ENCODE measurements at regions not wholly inside any gene's neighbourhood (a gene's known extent, or its start where the extent isn't known, plus 50 kb on each side); places are given as distances from the start of the nearest gene placed in this dataset.

DNA sequence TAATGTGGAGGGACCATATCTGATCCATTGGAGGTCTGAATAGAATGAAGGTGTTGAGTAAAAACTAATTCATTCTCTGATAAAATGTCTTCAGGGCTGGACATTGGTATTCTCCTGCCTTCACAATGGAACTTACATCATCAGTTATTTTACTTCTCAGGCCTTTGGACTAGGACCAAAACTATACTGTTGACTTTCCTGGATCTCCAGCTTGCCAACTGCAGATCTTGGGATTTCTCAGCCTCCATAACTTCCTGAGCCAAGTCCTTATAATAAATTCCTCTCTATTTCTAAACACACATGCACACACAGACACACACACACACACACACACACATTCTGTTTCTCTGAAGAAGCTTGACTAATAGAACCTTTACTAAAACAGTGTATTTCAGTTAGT lies 1858.6 kb upstream of the ADGRL3 start:
- TF ChIP-seq, protein P1, sequence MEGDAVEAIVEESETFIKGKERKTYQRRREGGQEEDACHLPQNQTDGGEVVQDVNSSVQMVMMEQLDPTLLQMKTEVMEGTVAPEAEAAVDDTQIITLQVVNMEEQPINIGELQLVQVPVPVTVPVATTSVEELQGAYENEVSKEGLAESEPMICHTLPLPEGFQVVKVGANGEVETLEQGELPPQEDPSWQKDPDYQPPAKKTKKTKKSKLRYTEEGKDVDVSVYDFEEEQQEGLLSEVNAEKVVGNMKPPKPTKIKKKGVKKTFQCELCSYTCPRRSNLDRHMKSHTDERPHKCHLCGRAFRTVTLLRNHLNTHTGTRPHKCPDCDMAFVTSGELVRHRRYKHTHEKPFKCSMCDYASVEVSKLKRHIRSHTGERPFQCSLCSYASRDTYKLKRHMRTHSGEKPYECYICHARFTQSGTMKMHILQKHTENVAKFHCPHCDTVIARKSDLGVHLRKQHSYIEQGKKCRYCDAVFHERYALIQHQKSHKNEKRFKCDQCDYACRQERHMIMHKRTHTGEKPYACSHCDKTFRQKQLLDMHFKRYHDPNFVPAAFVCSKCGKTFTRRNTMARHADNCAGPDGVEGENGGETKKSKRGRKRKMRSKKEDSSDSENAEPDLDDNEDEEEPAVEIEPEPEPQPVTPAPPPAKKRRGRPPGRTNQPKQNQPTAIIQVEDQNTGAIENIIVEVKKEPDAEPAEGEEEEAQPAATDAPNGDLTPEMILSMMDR (IDR thresholded peaks at IDR 0.05; ENCODE audit: insufficient read depth, low read depth, low read length) = no peak
- TF ChIP-seq EZH2 (IDR thresholded peaks at IDR 0.05; ENCODE audit: insufficient read depth, low read length) = no peak
- Histone ChIP-seq H3K4me3 (ENCODE audit: insufficient read depth, low read depth, low read length) (no peak overlapping the region), H3K27me3 (ENCODE audit: insufficient read depth, low read length) (no peaks in the 10 kb centered on the region), H4K20me1 (ENCODE audit: insufficient read depth, low read length) (no peaks in the 10 kb centered on the region), H3K4me2 (ENCODE audit: low read length) (no peak overlapping the region), H3K27ac (ENCODE audit: low read depth, low read length) (no peak overlapping the region), H3K4me1 (ENCODE audit: insufficient read depth, low read length) (no peaks in the 10 kb centered on the region), H2AFZ (ENCODE audit: low read depth, low read length) (no peak overlapping the region), H3K9me3 (ENCODE audit: insufficient read depth, low read depth, low read length) (no peaks in the 10 kb centered on the region), H3K79me2 (ENCODE audit: insufficient read depth, low read length) (no peaks in the 10 kb centered on the region), H3K9ac (ENCODE audit: low read length) (no peak overlapping the region), H3K36me3 (ENCODE audit: insufficient read depth, low read length) (no peaks in the 10 kb centered on the region)
- no peak overlapping the region for H3K27ac Mint-ChIP-seq (ENCODE audit: unreplicated experiment)
- no peaks in the 10 kb centered on the region for H3K9me3 Mint-ChIP-seq (ENCODE audit: unreplicated experiment)
- no peaks in the 10 kb centered on the region for H3K36me3 Mint-ChIP-seq (ENCODE audit: low read depth, unreplicated experiment)
- H3K4me3 Mint-ChIP-seq (ENCODE audit: unreplicated experiment) = no peak overlapping the region
- no peaks in the 10 kb centered on the region for H3K27me3 Mint-ChIP-seq (ENCODE audit: low read depth, unreplicated experiment)
- DNase-seq (ENCODE audit: low read depth) = no peak
- H3K4me1 Mint-ChIP-seq (ENCODE audit: low read depth, unreplicated experiment) = peaks cover 10% of the 10 kb centered on the region
- FAIRE-seq = no peak

DNA sequence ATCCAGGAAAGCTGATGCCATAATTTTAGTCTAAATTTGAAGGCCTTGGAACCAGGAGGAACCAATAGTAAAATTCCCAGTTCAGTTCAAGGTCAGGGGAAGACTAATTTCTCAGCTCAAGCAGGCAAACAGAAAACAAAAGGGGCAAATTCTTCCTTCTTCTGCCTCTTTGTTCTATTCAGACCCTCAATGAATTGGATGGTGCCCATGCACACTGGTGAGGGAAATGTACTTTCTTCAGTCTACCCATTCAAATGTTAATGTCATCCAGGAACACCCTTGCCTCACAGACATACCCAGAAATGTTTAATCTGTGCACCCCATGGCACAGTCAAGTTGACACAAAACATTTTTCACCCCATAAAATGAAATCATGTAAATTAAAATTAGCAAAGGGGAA lies 1851.2 kb upstream of the ADGRL3 start:
- H3K27ac Mint-ChIP-seq (ENCODE audit: unreplicated experiment) = no peak overlapping the region
- H3K79me2 ChIP-seq (ENCODE audit: insufficient read depth, low read length) = no peaks in the 10 kb centered on the region
- H3K36me3 ChIP-seq (ENCODE audit: insufficient read depth, low read length) = no peaks in the 10 kb centered on the region
- no peak for DNase-seq (ENCODE audit: low read depth)
- no peaks in the 10 kb centered on the region for H3K9me3 Mint-ChIP-seq (ENCODE audit: unreplicated experiment)
- no peak for FAIRE-seq
- no peaks in the 10 kb centered on the region for H3K9me3 ChIP-seq (ENCODE audit: insufficient read depth, low read depth, low read length)
- no peak overlapping the region for H3K4me3 Mint-ChIP-seq (ENCODE audit: unreplicated experiment)
- no peaks in the 10 kb centered on the region for H3K27me3 Mint-ChIP-seq (ENCODE audit: low read depth, unreplicated experiment)
- no peak overlapping the region for H3K27ac ChIP-seq (ENCODE audit: low read depth, low read length)
- H3K4me1 ChIP-seq (ENCODE audit: insufficient read depth, low read length) = no peaks in the 10 kb centered on the region
- H2AFZ ChIP-seq (ENCODE audit: low read depth, low read length) = no peak overlapping the region
- H3K36me3 Mint-ChIP-seq (ENCODE audit: low read depth, unreplicated experiment) = no peaks in the 10 kb centered on the region
- no peaks in the 10 kb centered on the region for H4K20me1 ChIP-seq (ENCODE audit: insufficient read depth, low read length)
- H3K4me1 Mint-ChIP-seq (ENCODE audit: low read depth, unreplicated experiment) = peaks cover 3% of the 10 kb centered on the region
- no peak overlapping the region for H3K4me3 ChIP-seq (ENCODE audit: insufficient read depth, low read depth, low read length)
- H3K27me3 ChIP-seq (ENCODE audit: insufficient read depth, low read length) = no peaks in the 10 kb centered on the region
- TF ChIP-seq EZH2 (IDR thresholded peaks at IDR 0.05; ENCODE audit: insufficient read depth, low read length) = no peak
- TF ChIP-seq, protein P1 (IDR thresholded peaks at IDR 0.05; ENCODE audit: insufficient read depth, low read depth, low read length) = no peak
- no peak overlapping the region for H3K4me2 ChIP-seq (ENCODE audit: low read length)
- no peak overlapping the region for H3K9ac ChIP-seq (ENCODE audit: low read length)

DNA sequence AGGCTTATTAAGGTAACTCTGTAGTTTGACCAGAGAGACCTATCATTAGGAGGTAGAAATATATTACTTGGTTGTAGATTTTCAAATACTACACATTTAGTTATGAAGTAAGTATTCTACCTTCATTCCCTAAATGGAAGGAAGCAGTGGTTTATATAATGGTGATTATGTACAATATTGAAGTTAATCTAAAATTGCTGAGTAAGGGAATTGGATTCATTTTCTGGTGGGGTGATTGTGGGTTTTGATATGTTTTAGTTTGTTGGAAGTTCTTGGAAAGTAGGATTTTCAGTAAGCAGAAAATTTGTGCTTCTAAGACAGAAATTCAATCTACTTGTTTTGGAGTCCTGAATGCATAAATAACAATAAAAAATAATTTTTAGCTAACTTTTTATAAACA lies 1830.9 kb upstream of the ADGRL3 start:
- H3K4me3 ChIP-seq (ENCODE audit: insufficient read depth, low read depth, low read length) = no peak overlapping the region
- no peaks in the 10 kb centered on the region for H4K20me1 ChIP-seq (ENCODE audit: insufficient read depth, low read length)
- H3K9me3 ChIP-seq (ENCODE audit: insufficient read depth, low read depth, low read length) = no peaks in the 10 kb centered on the region
- H3K27me3 ChIP-seq (ENCODE audit: insufficient read depth, low read length) = no peaks in the 10 kb centered on the region
- FAIRE-seq (no peak), DNase-seq (ENCODE audit: low read depth) (no peak)
- no peaks in the 10 kb centered on the region for H3K79me2 ChIP-seq (ENCODE audit: insufficient read depth, low read length)
- no peak overlapping the region for H3K4me3 Mint-ChIP-seq (ENCODE audit: unreplicated experiment)
- no peaks in the 10 kb centered on the region for H3K4me1 ChIP-seq (ENCODE audit: insufficient read depth, low read length)
- no peaks in the 10 kb centered on the region for H3K36me3 Mint-ChIP-seq (ENCODE audit: low read depth, unreplicated experiment)
- H3K27me3 Mint-ChIP-seq (ENCODE audit: low read depth, unreplicated experiment) = no peaks in the 10 kb centered on the region
- no peak overlapping the region for H3K4me2 ChIP-seq (ENCODE audit: low read length)
- no peaks in the 10 kb centered on the region for H3K4me1 Mint-ChIP-seq (ENCODE audit: low read depth, unreplicated experiment)
- no peak overlapping the region for H3K27ac ChIP-seq (ENCODE audit: low read depth, low read length)
- no peaks in the 10 kb centered on the region for H3K36me3 ChIP-seq (ENCODE audit: insufficient read depth, low read length)
- no peak for TF ChIP-seq EZH2 (IDR thresholded peaks at IDR 0.05; ENCODE audit: insufficient read depth, low read length)
- TF ChIP-seq, protein P1 (IDR thresholded peaks at IDR 0.05; ENCODE audit: insufficient read depth, low read depth, low read length) = no peak
- no peaks in the 10 kb centered on the region for H3K9me3 Mint-ChIP-seq (ENCODE audit: unreplicated experiment)
- H2AFZ ChIP-seq (ENCODE audit: low read depth, low read length) = no peak overlapping the region
- no peak overlapping the region for H3K27ac Mint-ChIP-seq (ENCODE audit: unreplicated experiment)
- no peak overlapping the region for H3K9ac ChIP-seq (ENCODE audit: low read length)

Measured in astrocyte (in vitro differentiated cells and primary cell).